ENCODE measurements at regions not wholly inside any gene's neighbourhood (a gene's known extent, or its start where the extent isn't known, plus 50 kb on each side); places are given as distances from the start of the nearest gene placed in this dataset.

DNA sequence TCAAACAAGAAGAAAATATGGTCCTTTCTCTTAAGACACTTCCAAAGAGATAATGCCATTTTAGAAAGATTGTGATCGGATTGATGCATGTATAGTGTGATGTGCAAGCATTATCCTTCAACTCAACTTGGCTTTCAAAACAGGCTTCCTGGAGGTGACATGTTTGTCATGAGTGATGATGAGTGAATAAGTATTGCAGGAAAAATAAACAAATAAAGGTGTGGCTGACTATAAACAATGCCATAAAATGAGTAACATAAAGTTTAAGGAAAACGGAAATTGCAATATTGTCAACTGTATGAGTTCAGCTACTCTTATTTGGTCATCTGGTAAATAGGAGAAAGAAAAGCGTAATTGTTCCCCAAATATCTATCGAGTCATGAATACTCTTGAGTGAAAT is 1283.7 kb downstream of the PCDH9 start:
- no peak overlapping the region for H4K8ac ChIP-seq (replicated peaks; ENCODE audit: insufficient read length, low read depth, low read length)
- H3K79me1 ChIP-seq (ENCODE audit: insufficient read depth, low read depth, low read length, poor library complexity, severe bottlenecking): no peaks in the 10 kb centered on the region
- no peak overlapping the region for H4K91ac ChIP-seq (ENCODE audit: insufficient read length, low read depth, low read length)
- TF ChIP-seq, protein P1, sequence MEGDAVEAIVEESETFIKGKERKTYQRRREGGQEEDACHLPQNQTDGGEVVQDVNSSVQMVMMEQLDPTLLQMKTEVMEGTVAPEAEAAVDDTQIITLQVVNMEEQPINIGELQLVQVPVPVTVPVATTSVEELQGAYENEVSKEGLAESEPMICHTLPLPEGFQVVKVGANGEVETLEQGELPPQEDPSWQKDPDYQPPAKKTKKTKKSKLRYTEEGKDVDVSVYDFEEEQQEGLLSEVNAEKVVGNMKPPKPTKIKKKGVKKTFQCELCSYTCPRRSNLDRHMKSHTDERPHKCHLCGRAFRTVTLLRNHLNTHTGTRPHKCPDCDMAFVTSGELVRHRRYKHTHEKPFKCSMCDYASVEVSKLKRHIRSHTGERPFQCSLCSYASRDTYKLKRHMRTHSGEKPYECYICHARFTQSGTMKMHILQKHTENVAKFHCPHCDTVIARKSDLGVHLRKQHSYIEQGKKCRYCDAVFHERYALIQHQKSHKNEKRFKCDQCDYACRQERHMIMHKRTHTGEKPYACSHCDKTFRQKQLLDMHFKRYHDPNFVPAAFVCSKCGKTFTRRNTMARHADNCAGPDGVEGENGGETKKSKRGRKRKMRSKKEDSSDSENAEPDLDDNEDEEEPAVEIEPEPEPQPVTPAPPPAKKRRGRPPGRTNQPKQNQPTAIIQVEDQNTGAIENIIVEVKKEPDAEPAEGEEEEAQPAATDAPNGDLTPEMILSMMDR (conservative IDR thresholded peaks at IDR 0.05): no peak
- H3K14ac ChIP-seq (ENCODE audit: insufficient read depth, low read length): no peak overlapping the region
- H3K56ac ChIP-seq (ENCODE audit: insufficient read length, low read depth, low read length): no peak overlapping the region
- H3T11ph ChIP-seq (ENCODE audit: low read length): no peak overlapping the region
- no peaks in the 10 kb centered on the region for H3K27me3 ChIP-seq (ENCODE audit: insufficient read depth, low read length)
- no peak overlapping the region for H2BK5ac ChIP-seq (ENCODE audit: insufficient read length, low read length)
- H2BK120ac ChIP-seq (ENCODE audit: low read depth, low read length, poor library complexity, severe bottlenecking): no peak overlapping the region
- H3K79me2 ChIP-seq (ENCODE audit: insufficient read depth, low read length): no peaks in the 10 kb centered on the region
- WGBS (ENCODE audit: extremely low coverage, insufficient read length, low lambda C conversion rate): no CpG with 5 or more reads among the region's 4 CpGs
- no peak overlapping the region for H3K23ac ChIP-seq (ENCODE audit: insufficient read length, low read depth, low read length)
- no peak overlapping the region for H2AK5ac ChIP-seq (ENCODE audit: insufficient read length, low read length)
- no peak overlapping the region for H4K5ac ChIP-seq (ENCODE audit: insufficient read length, low read depth, low read length)
- H2BK15ac ChIP-seq (ENCODE audit: low read depth, low read length): no peak overlapping the region
- H3K27ac ChIP-seq (ENCODE audit: insufficient read length, low read depth, low read length): no peak overlapping the region
- H2AFZ ChIP-seq (ENCODE audit: low read length): no peak overlapping the region
- Mint-ChIP-seq H3K9me3 (no peaks in the 10 kb centered on the region), H3K4me1 (no peaks in the 10 kb centered on the region), H3K36me3 (ENCODE audit: insufficient read depth in 1 of 3, low read depth in 3 of 3) (no peaks in the 10 kb centered on the region), H3K27me3 (ENCODE audit: low read depth) (no peaks in the 10 kb centered on the region), H3K4me3 (no peak overlapping the region), H3K27ac (no peak overlapping the region)
- H3K9ac ChIP-seq (ENCODE audit: extremely low read depth, insufficient read length, low read length): no peak overlapping the region
- H3K18ac ChIP-seq (ENCODE audit: insufficient read length, low read depth, low read length): no peak overlapping the region
- no peaks in the 10 kb centered on the region for H3K23me2 ChIP-seq (ENCODE audit: insufficient read length, low read depth, low read length, poor library complexity, severe bottlenecking)
- no peaks in the 10 kb centered on the region for H3K9me3 ChIP-seq (ENCODE audit: control insufficient read depth, low read depth, low read length)
- H3K4ac ChIP-seq (ENCODE audit: low read depth, low read length): no peak overlapping the region
- H3K4me1 ChIP-seq (ENCODE audit: insufficient read depth, low read length): no peaks in the 10 kb centered on the region
- no peak for DNase-seq
- no peaks in the 10 kb centered on the region for H4K20me1 ChIP-seq (ENCODE audit: control insufficient read depth, insufficient read depth, insufficient read length)
- no peak overlapping the region for H3K4me2 ChIP-seq (ENCODE audit: insufficient read depth, insufficient read length, low read length)
- no peak overlapping the region for H2BK12ac ChIP-seq (ENCODE audit: insufficient read length, low read depth, low read length)
- no peak overlapping the region for H2BK20ac ChIP-seq (ENCODE audit: low read depth, low read length, poor library complexity, severe bottlenecking)
